Right lobe of liver (tissue), 6 donors: ENCODE measurements at regions not wholly inside any gene's neighbourhood (a gene's known extent, or its start where the extent isn't known, plus 50 kb on each side); places are given as distances from the start of the nearest gene placed in this dataset.

Source experiments
- ATAC-seq, 4 donors: fragments of 200-7000 bp; cut with Tn5 transposase; one replicate each; pipeline ENCODE4 v1.9.1; 2020; ENCODE audit warnings: mild to moderate bottlenecking in 4 of 4, moderate library complexity in 4 of 4
- DNase-seq, 3 donors: peaks; one replicate each; pipeline ENCODE4 v3.0.0-alpha.2; 2020
- H3K27ac ChIP-seq, 3 donors: fragments of 200-600 bp; one replicate each; pipeline ENCODE4 v1.8.0; 2022
- H3K27me3 ChIP-seq, 2 donors: fragments of 200-600 bp; one replicate each; pipeline ENCODE4 v1.8.0; 2022
- H3K36me3 ChIP-seq, 4 donors: fragments of 200-600 bp; sonication (generic) in 1 of 4; one replicate each; pipeline versions ENCODE4 v1.5.1 to v1.8.0; 2017 to 2022; ENCODE audit warnings: control low read depth in 1 of 4
- H3K4me1 ChIP-seq, 4 donors: fragments of 200-600 bp; sonication (generic) in 1 of 4; one replicate each; pipeline versions ENCODE4 v1.5.1 to v1.8.0; 2017 to 2022; ENCODE audit warnings: control low read depth in 1 of 4
- H3K4me3 ChIP-seq, 3 donors: fragments of 200-600 bp; one replicate each; pipeline ENCODE4 v1.8.0; 2022
- H3K9me3 ChIP-seq, 4 donors: fragments of 200-600 bp; sonication (generic) in 1 of 4; one replicate each; pipeline versions ENCODE4 v1.5.1 to v1.8.0; 2017 to 2022; ENCODE audit warnings: control low read depth in 1 of 4
- CTCF ChIP-seq, 4 donors: fragments of 200-600 bp in 3 of 4; fragments of 450-650 bp in 1 of 4; IDR thresholded peaks; one replicate each; pipeline versions ENCODE4 v1.5.1 to v1.8.0; 2016 to 2022; ENCODE audit warnings: antibody characterized with exemption in 4 of 4, mild to moderate bottlenecking in 2 of 4
- POLR2A ChIP-seq: fragments of 450-650 bp; IDR thresholded peaks from one replicate; pipeline ENCODE4 v1.6.1; 2017; ENCODE audit warnings: antibody characterized with exemption, mild to moderate bottlenecking
- WGBS: methylation state at CpG from one replicate; pipeline ENCODE4 v1.1.6; 2018; ENCODE audit warnings: low coverage, low lambda C conversion rate; ENCODE audit not compliant: insufficient coverage; ENCODE audit errors: missing lambda C conversion rate; 5-methylcytosine and 5-hydroxymethylcytosine counted together
- intact Hi-C, 2 donors: fragments of 100-400 bp; cut with DNase I; formaldehyde crosslinking; loops; one replicate each; pipeline versions ENCODE4 v1.11.2 to v1.14.1; 2022
- donor health status: DM: no; HTN: yes; CAD: no.
- donor health status: DM: no; HTN: no; CAD: no.
- donor health status: DM: no; HTN: no; CAD: no.
- donor health status: DM: no; HTN: yes; CAD: no.
- donor health status: DM: no; HTN: yes; CAD: no.

GRCh38 chr1:214943054-214943453, 139.5 kb upstream of the KCNK2 start:
- H3K4me3 ChIP-seq = no peak overlapping the region
- 42% methylated on average over 3 of the region's 3 CpGs for WGBS
- DNase-seq = no peak
- no peaks in the 10 kb centered on the region for H3K27me3 ChIP-seq
- no peak overlapping the region for H3K27ac ChIP-seq
- intact Hi-C loops = no loop called here
- H3K9me3 ChIP-seq = no peaks in the 10 kb centered on the region
- no peaks in the 10 kb centered on the region for H3K36me3 ChIP-seq
- TF ChIP-seq POLR2A = no peak
- no peak for TF ChIP-seq CTCF (IDR thresholded peaks at IDR 0.05)
- no peaks in the 10 kb centered on the region for H3K4me1 ChIP-seq
- ATAC-seq = no peak

GRCh38 chr1:214946615-214947014, 135.9 kb upstream of the KCNK2 start:
- intact Hi-C loops = no loop called here
- H3K4me1 ChIP-seq = no peaks in the 10 kb centered on the region
- 45% methylated on average over 1 of the region's 1 CpG for WGBS

GRCh38 chr1:214952648-214953047, 129.9 kb upstream of the KCNK2 start:
- H3K4me3 ChIP-seq = no peak overlapping the region
- H3K27ac ChIP-seq = no peak overlapping the region
- H3K36me3 ChIP-seq = no peaks in the 10 kb centered on the region
- no peaks in the 10 kb centered on the region for H3K27me3 ChIP-seq
- 35% methylated on average over 5 of the region's 7 CpGs for WGBS
- H3K9me3 ChIP-seq = no peaks in the 10 kb centered on the region
- TF ChIP-seq POLR2A = no peak
- TF ChIP-seq CTCF (IDR thresholded peaks at IDR 0.05) = no peak
- ATAC-seq = no peak
- no peaks in the 10 kb centered on the region for H3K4me1 ChIP-seq
- intact Hi-C loops = no loop called here
- no peak for DNase-seq

More at GRCh38 chr1:214946615-214947014, 135.9 kb upstream of the KCNK2 start:
- no peak overlapping the region for H3K4me3 ChIP-seq
- ATAC-seq (no peak), DNase-seq (no peak)
- no peaks in the 10 kb centered on the region for H3K36me3 ChIP-seq
- H3K27me3 ChIP-seq = no peaks in the 10 kb centered on the region
- no peak overlapping the region for H3K27ac ChIP-seq
- H3K9me3 ChIP-seq = no peaks in the 10 kb centered on the region
- no peak for TF ChIP-seq CTCF (IDR thresholded peaks at IDR 0.05)
- no peak for TF ChIP-seq POLR2A

- H3K27ac ChIP-seq = no peak overlapping the region
- no peaks in the 10 kb centered on the region for H3K27me3 ChIP-seq
- intact Hi-C loops = no loop called here
- no peak for ATAC-seq
- TF ChIP-seq CTCF (IDR thresholded peaks at IDR 0.05) (no peak), POLR2A (no peak)
- no CpG with 5 or more reads among the region's 1 CpG for WGBS
- H3K4me1 ChIP-seq = no peaks in the 10 kb centered on the region
- H3K9me3 ChIP-seq = no peaks in the 10 kb centered on the region
- H3K4me3 ChIP-seq = no peak overlapping the region
- DNase-seq = no peak
- H3K36me3 ChIP-seq = no peaks in the 10 kb centered on the region
Observed at GRCh38 chr1:214953901-214954616, 128.5 kb upstream of the KCNK2 start.

- intact Hi-C loops = no loop called here
- no peaks in the 10 kb centered on the region for H3K4me1 ChIP-seq
Observed at GRCh38 chr1:214954617-214954949, 128.0 kb upstream of the KCNK2 start.

More at GRCh38 chr1:214954617-214954949, 128.0 kb upstream of the KCNK2 start:
- Histone ChIP-seq H3K27ac (no peak overlapping the region), H3K36me3 (no peaks in the 10 kb centered on the region), H3K9me3 (no peaks in the 10 kb centered on the region), H3K4me3 (no peak overlapping the region), H3K27me3 (no peaks in the 10 kb centered on the region)
- ATAC-seq = no peak
- TF ChIP-seq CTCF (IDR thresholded peaks at IDR 0.05) (no peak), POLR2A (no peak)
- no peak for DNase-seq
